ENCODE measurements at regions not wholly inside any gene's neighbourhood (a gene's known extent, or its start where the extent isn't known, plus 50 kb on each side); places are given as distances from the start of the nearest gene placed in this dataset.

- no peak for TF ChIP-seq ZNF776 (tag by site-specific recombination; IDR thresholded peaks at IDR 0.05; ENCODE audit: borderline replicate concordance)
- TF ChIP-seq, protein P1, sequence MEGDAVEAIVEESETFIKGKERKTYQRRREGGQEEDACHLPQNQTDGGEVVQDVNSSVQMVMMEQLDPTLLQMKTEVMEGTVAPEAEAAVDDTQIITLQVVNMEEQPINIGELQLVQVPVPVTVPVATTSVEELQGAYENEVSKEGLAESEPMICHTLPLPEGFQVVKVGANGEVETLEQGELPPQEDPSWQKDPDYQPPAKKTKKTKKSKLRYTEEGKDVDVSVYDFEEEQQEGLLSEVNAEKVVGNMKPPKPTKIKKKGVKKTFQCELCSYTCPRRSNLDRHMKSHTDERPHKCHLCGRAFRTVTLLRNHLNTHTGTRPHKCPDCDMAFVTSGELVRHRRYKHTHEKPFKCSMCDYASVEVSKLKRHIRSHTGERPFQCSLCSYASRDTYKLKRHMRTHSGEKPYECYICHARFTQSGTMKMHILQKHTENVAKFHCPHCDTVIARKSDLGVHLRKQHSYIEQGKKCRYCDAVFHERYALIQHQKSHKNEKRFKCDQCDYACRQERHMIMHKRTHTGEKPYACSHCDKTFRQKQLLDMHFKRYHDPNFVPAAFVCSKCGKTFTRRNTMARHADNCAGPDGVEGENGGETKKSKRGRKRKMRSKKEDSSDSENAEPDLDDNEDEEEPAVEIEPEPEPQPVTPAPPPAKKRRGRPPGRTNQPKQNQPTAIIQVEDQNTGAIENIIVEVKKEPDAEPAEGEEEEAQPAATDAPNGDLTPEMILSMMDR (tag by site-specific recombination; IDR thresholded peaks at IDR 0.05), result no peak
- TF ChIP-seq ZNF148 (tag by site-specific recombination; IDR thresholded peaks at IDR 0.05; ENCODE audit: borderline replicate concordance), result no peak
- TF ChIP-seq ZBTB11 (tag by site-specific recombination; conservative IDR thresholded peaks at IDR 0.05; ENCODE audit: low read depth), result no peak
- no peak for TF ChIP-seq ZNF133 (tag by site-specific recombination; IDR thresholded peaks at IDR 0.05)
- TF ChIP-seq YY1 (tag by site-specific recombination; IDR thresholded peaks at IDR 0.05), result no peak
- no peak for TF ChIP-seq ZNF274 (IDR thresholded peaks at IDR 0.05; ENCODE audit: low read length)
- TF ChIP-seq ZNF274 (tag by site-specific recombination; IDR thresholded peaks at IDR 0.05; ENCODE audit: borderline replicate concordance), result no peak
- no peak for TF ChIP-seq KLF7 (tag by site-specific recombination; IDR thresholded peaks at IDR 0.05; ENCODE audit: borderline replicate concordance)
- TF ChIP-seq ZNF639 (tag by site-specific recombination; IDR thresholded peaks at IDR 0.05), result no peak
- TF ChIP-seq, protein P2, sequence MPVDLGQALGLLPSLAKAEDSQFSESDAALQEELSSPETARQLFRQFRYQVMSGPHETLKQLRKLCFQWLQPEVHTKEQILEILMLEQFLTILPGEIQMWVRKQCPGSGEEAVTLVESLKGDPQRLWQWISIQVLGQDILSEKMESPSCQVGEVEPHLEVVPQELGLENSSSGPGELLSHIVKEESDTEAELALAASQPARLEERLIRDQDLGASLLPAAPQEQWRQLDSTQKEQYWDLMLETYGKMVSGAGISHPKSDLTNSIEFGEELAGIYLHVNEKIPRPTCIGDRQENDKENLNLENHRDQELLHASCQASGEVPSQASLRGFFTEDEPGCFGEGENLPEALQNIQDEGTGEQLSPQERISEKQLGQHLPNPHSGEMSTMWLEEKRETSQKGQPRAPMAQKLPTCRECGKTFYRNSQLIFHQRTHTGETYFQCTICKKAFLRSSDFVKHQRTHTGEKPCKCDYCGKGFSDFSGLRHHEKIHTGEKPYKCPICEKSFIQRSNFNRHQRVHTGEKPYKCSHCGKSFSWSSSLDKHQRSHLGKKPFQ (tag by site-specific recombination; IDR thresholded peaks at IDR 0.05), result no peak
These were observed 115.7 kb upstream of the LSM6 start for GRCh38 chr4:146059865-146060264.

Measured in HEK293 (cell line).